Testis (tissue), 2 donors: ENCODE measurements at regions not wholly inside any gene's neighbourhood (a gene's known extent, or its start where the extent isn't known, plus 50 kb on each side); places are given as distances from the start of the nearest gene placed in this dataset.

Source experiments
- CTCF ChIP-seq, 3 experiments: fragments of 450-650 bp in 2 of 3; fragments of 200-600 bp in 1 of 3; sonication (generic) in 1 of 3; IDR thresholded peaks; one replicate each; pipeline ENCODE4 v1.5.1; 2016 to 2019; ENCODE audit warnings: antibody characterized with exemption in 3 of 3, mild to moderate bottlenecking in 2 of 3, moderate library complexity in 1 of 3
- POLR2A ChIP-seq: fragments of 450-650 bp; IDR thresholded peaks from one replicate; pipeline ENCODE4 v1.6.1; 2017; ENCODE audit warnings: antibody characterized with exemption, mild to moderate bottlenecking, moderate library complexity

- TF ChIP-seq CTCF (IDR thresholded peaks at IDR 0.05) (no peak), POLR2A (no peak)
These were observed 717.2 kb downstream of the RNF144A start for GRCh38 chr2:7634409-7634808.
